ENCODE measurements at regions not wholly inside any gene's neighbourhood (a gene's known extent, or its start where the extent isn't known, plus 50 kb on each side); places are given as distances from the start of the nearest gene placed in this dataset.

- DNase-seq (ENCODE audit: low spot score) (no peak), ATAC-seq (no peak)
- no peak for TF ChIP-seq POLR2AphosphoS5 (IDR thresholded peaks at IDR 0.05; ENCODE audit: low read depth)
- no peak for TF ChIP-seq CREB1 (CRISPR knock-in tag; IDR thresholded peaks at IDR 0.05; ENCODE audit: low read depth)
- TF ChIP-seq EZH2phosphoT487 (IDR thresholded peaks at IDR 0.05; ENCODE audit: unreplicated experiment) = no peak
- TF ChIP-seq STAT1 (IDR thresholded peaks at IDR 0.05; ENCODE audit: unreplicated experiment) = no peak
- no peak for TF ChIP-seq NANOG (IDR thresholded peaks at IDR 0.05; ENCODE audit: borderline replicate concordance)
- TF ChIP-seq EZH2 (IDR thresholded peaks at IDR 0.05; ENCODE audit: low read depth, unreplicated experiment) = no peak
- no peak for TF ChIP-seq JUNB (IDR thresholded peaks at IDR 0.05; ENCODE audit: unreplicated experiment)
- Mint-ChIP-seq H3K4me1 (no peaks in the 10 kb centered on the region), H3K36me3 (ENCODE audit: low read depth) (no peaks in the 10 kb centered on the region), H3K27me3 (ENCODE audit: insufficient read depth, low read depth, poor library complexity) (no peaks in the 10 kb centered on the region), H3K27ac (no peak overlapping the region), H3K9me3 (peaks cover 6% of the 10 kb centered on the region; the same call in 2 of the 3 replicates), H3K4me3 (no peak overlapping the region)
- Histone ChIP-seq H3K4me3 (no peak overlapping the region), H3K4me2 (no peak overlapping the region), H4K20me1 (replicated peaks; ENCODE audit: insufficient read depth) (no peaks in the 10 kb centered on the region), H3K36me3 (ENCODE audit: insufficient read depth) (no peaks in the 10 kb centered on the region), H3K9me2 (ENCODE audit: insufficient read depth) (peaks cover 3% of the 10 kb centered on the region; the same call in 1 of the 2 replicates), H3K79me2 (replicated peaks; ENCODE audit: insufficient read depth) (no peaks in the 10 kb centered on the region), H3K27me3 (ENCODE audit: insufficient read depth) (no peaks in the 10 kb centered on the region), H3K27ac (ENCODE audit: low read depth) (no peak overlapping the region), H3K4me1 (ENCODE audit: insufficient read depth) (no peaks in the 10 kb centered on the region), H2AFZ (no peak overlapping the region), H3F3A (replicated peaks; ENCODE audit: low read depth) (no peaks in the 10 kb centered on the region)
Measured at GRCh38 chr14:88934351-88934806, 109.9 kb downstream of the TTC8 start.

DNA sequence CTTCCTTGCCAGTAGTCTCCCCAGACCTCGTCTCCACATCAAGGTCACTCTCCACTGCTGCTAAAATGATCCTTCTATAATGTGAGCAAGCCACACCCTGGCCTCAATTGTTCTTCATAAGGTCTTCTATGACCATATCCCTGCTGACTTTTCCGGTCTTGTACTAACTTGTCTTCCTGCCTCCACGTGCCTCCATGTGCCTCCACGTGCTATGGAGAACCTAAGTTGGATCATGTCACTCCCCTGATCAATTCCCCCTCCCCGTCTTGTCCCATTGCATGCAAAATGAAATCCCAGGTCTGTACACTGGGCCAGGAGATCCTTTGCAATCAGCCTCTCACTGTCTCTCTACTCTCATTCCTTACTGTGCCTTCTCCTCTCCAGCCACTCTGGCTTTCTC, 110.6 kb downstream of the TTC8 start:
- Histone ChIP-seq H3K79me2 (replicated peaks; ENCODE audit: insufficient read depth) (no peaks in the 10 kb centered on the region), H3K4me3 (no peak overlapping the region), H3K4me2 (no peak overlapping the region), H3K27ac (ENCODE audit: low read depth) (no peak overlapping the region), H2AFZ (no peak overlapping the region), H3K36me3 (ENCODE audit: insufficient read depth) (no peaks in the 10 kb centered on the region), H3K4me1 (ENCODE audit: insufficient read depth) (no peaks in the 10 kb centered on the region), H4K20me1 (replicated peaks; ENCODE audit: insufficient read depth) (no peaks in the 10 kb centered on the region), H3F3A (replicated peaks; ENCODE audit: low read depth) (no peaks in the 10 kb centered on the region), H3K27me3 (ENCODE audit: insufficient read depth) (no peaks in the 10 kb centered on the region), H3K9me2 (ENCODE audit: insufficient read depth) (peaks cover 3% of the 10 kb centered on the region; the same call in 1 of the 2 replicates)
- Mint-ChIP-seq H3K4me1 (no peaks in the 10 kb centered on the region), H3K4me3 (no peak overlapping the region), H3K27ac (no peak overlapping the region), H3K27me3 (ENCODE audit: insufficient read depth, low read depth, poor library complexity) (no peaks in the 10 kb centered on the region), H3K36me3 (ENCODE audit: low read depth) (no peaks in the 10 kb centered on the region), H3K9me3 (no peaks in the 10 kb centered on the region; the same call in 2 of the 3 replicates)
- DNase-seq (ENCODE audit: low spot score) = no peak
- ATAC-seq = no peak
- TF ChIP-seq ZNF331 (CRISPR knock-in tag; IDR thresholded peaks at IDR 0.05; ENCODE audit: low read depth) = no peak
- TF ChIP-seq EZH2 (IDR thresholded peaks at IDR 0.05; ENCODE audit: low read depth, unreplicated experiment) = no peak
- TF ChIP-seq STAT1 (IDR thresholded peaks at IDR 0.05; ENCODE audit: unreplicated experiment) = no peak
- TF ChIP-seq ZNF114 (CRISPR knock-in tag; IDR thresholded peaks at IDR 0.05) = no peak
- TF ChIP-seq, protein P1, sequence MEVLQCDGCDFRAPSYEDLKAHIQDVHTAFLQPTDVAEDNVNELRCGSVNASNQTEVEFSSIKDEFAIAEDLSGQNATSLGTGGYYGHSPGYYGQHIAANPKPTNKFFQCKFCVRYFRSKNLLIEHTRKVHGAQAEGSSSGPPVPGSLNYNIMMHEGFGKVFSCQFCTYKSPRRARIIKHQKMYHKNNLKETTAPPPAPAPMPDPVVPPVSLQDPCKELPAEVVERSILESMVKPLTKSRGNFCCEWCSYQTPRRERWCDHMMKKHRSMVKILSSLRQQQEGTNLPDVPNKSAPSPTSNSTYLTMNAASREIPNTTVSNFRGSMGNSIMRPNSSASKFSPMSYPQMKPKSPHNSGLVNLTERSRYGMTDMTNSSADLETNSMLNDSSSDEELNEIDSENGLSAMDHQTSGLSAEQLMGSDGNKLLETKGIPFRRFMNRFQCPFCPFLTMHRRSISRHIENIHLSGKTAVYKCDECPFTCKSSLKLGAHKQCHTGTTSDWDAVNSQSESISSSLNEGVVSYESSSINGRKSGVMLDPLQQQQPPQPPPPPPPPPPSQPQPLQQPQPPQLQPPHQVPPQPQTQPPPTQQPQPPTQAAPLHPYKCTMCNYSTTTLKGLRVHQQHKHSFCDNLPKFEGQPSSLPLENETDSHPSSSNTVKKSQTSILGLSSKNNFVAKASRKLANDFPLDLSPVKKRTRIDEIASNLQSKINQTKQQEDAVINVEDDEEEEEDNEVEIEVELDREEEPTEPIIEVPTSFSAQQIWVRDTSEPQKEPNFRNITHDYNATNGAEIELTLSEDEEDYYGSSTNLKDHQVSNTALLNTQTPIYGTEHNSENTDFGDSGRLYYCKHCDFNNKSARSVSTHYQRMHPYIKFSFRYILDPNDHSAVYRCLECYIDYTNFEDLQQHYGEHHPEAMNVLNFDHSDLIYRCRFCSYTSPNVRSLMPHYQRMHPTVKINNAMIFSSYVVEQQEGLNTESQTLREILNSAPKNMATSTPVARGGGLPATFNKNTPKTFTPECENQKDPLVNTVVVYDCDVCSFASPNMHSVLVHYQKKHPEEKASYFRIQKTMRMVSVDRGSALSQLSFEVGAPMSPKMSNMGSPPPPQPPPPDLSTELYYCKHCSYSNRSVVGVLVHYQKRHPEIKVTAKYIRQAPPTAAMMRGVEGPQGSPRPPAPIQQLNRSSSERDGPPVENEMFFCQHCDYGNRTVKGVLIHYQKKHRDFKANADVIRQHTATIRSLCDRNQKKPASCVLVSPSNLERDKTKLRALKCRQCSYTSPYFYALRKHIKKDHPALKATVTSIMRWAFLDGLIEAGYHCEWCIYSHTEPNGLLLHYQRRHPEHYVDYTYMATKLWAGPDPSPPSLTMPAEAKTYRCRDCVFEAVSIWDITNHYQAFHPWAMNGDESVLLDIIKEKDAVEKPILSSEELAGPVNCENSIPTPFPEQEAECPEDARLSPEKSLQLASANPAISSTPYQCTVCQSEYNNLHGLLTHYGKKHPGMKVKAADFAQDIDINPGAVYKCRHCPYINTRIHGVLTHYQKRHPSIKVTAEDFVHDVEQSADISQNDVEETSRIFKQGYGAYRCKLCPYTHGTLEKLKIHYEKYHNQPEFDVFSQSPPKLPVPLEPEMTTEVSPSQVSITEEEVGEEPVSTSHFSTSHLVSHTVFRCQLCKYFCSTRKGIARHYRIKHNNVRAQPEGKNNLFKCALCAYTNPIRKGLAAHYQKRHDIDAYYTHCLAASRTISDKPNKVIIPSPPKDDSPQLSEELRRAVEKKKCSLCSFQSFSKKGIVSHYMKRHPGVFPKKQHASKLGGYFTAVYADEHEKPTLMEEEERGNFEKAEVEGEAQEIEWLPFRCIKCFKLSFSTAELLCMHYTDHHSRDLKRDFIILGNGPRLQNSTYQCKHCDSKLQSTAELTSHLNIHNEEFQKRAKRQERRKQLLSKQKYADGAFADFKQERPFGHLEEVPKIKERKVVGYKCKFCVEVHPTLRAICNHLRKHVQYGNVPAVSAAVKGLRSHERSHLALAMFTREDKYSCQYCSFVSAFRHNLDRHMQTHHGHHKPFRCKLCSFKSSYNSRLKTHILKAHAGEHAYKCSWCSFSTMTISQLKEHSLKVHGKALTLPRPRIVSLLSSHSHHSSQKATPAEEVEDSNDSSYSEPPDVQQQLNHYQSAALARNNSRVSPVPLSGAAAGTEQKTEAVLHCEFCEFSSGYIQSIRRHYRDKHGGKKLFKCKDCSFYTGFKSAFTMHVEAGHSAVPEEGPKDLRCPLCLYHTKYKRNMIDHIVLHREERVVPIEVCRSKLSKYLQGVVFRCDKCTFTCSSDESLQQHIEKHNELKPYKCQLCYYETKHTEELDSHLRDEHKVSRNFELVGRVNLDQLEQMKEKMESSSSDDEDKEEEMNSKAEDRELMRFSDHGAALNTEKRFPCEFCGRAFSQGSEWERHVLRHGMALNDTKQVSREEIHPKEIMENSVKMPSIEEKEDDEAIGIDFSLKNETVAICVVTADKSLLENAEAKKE (CRISPR knock-in tag; IDR thresholded peaks at IDR 0.05) = no peak
- TF ChIP-seq CTCF (conservative IDR thresholded peaks at IDR 0.05; ENCODE audit: low read depth in 2 of 2) = no peak
- TF ChIP-seq JUNB (IDR thresholded peaks at IDR 0.05; ENCODE audit: unreplicated experiment) = no peak
- TF ChIP-seq EZH2phosphoT487 (IDR thresholded peaks at IDR 0.05; ENCODE audit: unreplicated experiment) = no peak
- TF ChIP-seq, protein P2, sequence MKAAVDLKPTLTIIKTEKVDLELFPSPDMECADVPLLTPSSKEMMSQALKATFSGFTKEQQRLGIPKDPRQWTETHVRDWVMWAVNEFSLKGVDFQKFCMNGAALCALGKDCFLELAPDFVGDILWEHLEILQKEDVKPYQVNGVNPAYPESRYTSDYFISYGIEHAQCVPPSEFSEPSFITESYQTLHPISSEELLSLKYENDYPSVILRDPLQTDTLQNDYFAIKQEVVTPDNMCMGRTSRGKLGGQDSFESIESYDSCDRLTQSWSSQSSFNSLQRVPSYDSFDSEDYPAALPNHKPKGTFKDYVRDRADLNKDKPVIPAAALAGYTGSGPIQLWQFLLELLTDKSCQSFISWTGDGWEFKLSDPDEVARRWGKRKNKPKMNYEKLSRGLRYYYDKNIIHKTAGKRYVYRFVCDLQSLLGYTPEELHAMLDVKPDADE (IDR thresholded peaks at IDR 0.05) = no peak

Data from GM23338 (cell line).